Hematopoietic multipotent progenitor cell (in vitro differentiated cells): ENCODE measurements at regions not wholly inside any gene's neighbourhood (a gene's known extent, or its start where the extent isn't known, plus 50 kb on each side); places are given as distances from the start of the nearest gene placed in this dataset.

Experiments used
- DNase-seq, 3 donors: peaks; one replicate each; pipeline ENCODE4 v3.0.0-alpha.2; 2011 to 2015; ENCODE audit warnings: low read depth in 2 of 3, low spot score in 2 of 3

- DNase-seq = peak; percentile 10 to 95 (median 89)
These were observed 63.1 kb downstream of the ARL6IP4 start for GRCh38 chr12:123043536-123044001.

- DNase-seq = no peak
These were observed 62.4 kb downstream of the ARL6IP4 start for GRCh38 chr12:123042833-123043232.

- DNase-seq = no peak
These were observed 61.6 kb downstream of the ARL6IP4 start for GRCh38 chr12:123041811-123042655.

GRCh38 chr12:123041042-123041531, 60.6 kb downstream of the ARL6IP4 start:
- peak in 2 of 3 donors; percentile 28 to 53 for DNase-seq

GRCh38 chr12:123040106-123040505, 59.6 kb downstream of the ARL6IP4 start:
- DNase-seq = no peak

GRCh38 chr12:123038966-123039365, 58.5 kb downstream of the ARL6IP4 start:
- no peak for DNase-seq

GRCh38 chr12:123038486-123038885, 58.0 kb downstream of the ARL6IP4 start:
- DNase-seq = no peak

- no peak for DNase-seq
These were observed 57.3 kb downstream of the ARL6IP4 start for GRCh38 chr12:123037791-123038190.

- DNase-seq = peak in 2 of 3 donors; percentile 31 to 34
These were observed 56.2 kb downstream of the ARL6IP4 start for GRCh38 chr12:123036466-123037285.

- DNase-seq = no peak
These were observed 55.4 kb downstream of the ARL6IP4 start for GRCh38 chr12:123035841-123036240.

GRCh38 chr12:123034865-123035264, 54.4 kb downstream of the ARL6IP4 start:
- peak in 2 of 3 donors; percentile 43 to 51 for DNase-seq

- peak in 2 of 3 donors; percentile 71 to 85 for DNase-seq
These were observed 53.6 kb downstream of the ARL6IP4 start for GRCh38 chr12:123034022-123034541.

GRCh38 chr12:123033392-123034021, 53.0 kb downstream of the ARL6IP4 start:
- no peak for DNase-seq

- no peak for DNase-seq
These were observed 52.4 kb downstream of the ARL6IP4 start for GRCh38 chr12:123032736-123033391.
